KMS-11 (cell line): ENCODE measurements at regions not wholly inside any gene's neighbourhood (a gene's known extent, or its start where the extent isn't known, plus 50 kb on each side); places are given as distances from the start of the nearest gene placed in this dataset.

Source experiments
- H2AFZ ChIP-seq: fragments of 200-600 bp; sonication (generic); 2 replicates; pipeline ENCODE4 v1.6.1; 2016; ENCODE audit warnings: antibody characterized with exemption, mixed run types, low read depth
- H3K27ac ChIP-seq: fragments of 200-600 bp; sonication (generic); 2 replicates; pipeline ENCODE4 v1.6.1; 2016; ENCODE audit warnings: mild to moderate bottlenecking, mixed run types
- H3K27me3 ChIP-seq: fragments of 200-600 bp; sonication (generic); 2 replicates; pipeline ENCODE4 v1.6.1; 2017; ENCODE audit warnings: mild to moderate bottlenecking, low read depth, mixed run types, moderate library complexity; ENCODE audit not compliant: insufficient read depth
- H3K36me3 ChIP-seq: fragments of 200-600 bp; sonication (generic); 2 replicates; pipeline ENCODE4 v1.6.1; 2017; ENCODE audit warnings: mild to moderate bottlenecking, mixed run types; ENCODE audit not compliant: insufficient read depth
- H3K4me1 ChIP-seq: fragments of 200-600 bp; sonication (generic); 2 replicates; pipeline ENCODE4 v1.6.1; 2016; ENCODE audit warnings: mild to moderate bottlenecking, low read depth, mixed run types; ENCODE audit not compliant: poor library complexity, severe bottlenecking
- H3K4me2 ChIP-seq: fragments of 200-600 bp; sonication (generic); 2 replicates; pipeline ENCODE4 v1.7.0; 2016; ENCODE audit warnings: mild to moderate bottlenecking, mixed run types
- H3K4me3 ChIP-seq: fragments of 200-600 bp; sonication (generic); IDR thresholded peaks from 2 replicates; pipeline ENCODE4 v1.6.1; 2017; ENCODE audit warnings: low read depth, low read length, mixed read lengths; ENCODE audit not compliant: insufficient read depth
- H3K79me2 ChIP-seq: fragments of 200-600 bp; sonication (generic); 2 replicates; pipeline ENCODE4 v1.6.1; 2016; ENCODE audit warnings: low read depth, mixed run types; ENCODE audit not compliant: insufficient read depth
- H3K9ac ChIP-seq: fragments of 200-600 bp; sonication (generic); 2 replicates; pipeline ENCODE4 v1.6.1; 2016; ENCODE audit warnings: mild to moderate bottlenecking, mixed run types
- H4K20me1 ChIP-seq: fragments of 200-600 bp; sonication (generic); 2 replicates; pipeline ENCODE4 v1.6.1; 2016; ENCODE audit warnings: mild to moderate bottlenecking, mixed run types; ENCODE audit not compliant: insufficient read depth
- TF ChIP-seq, protein P1 (sequence below): fragments of 200-600 bp; sonication (generic); conservative IDR thresholded peaks from 2 replicates; pipeline ENCODE4 v1.6.1; 2017; ENCODE audit warnings: low read depth, mild to moderate bottlenecking, antibody characterized with exemption, low read length, moderate library complexity, mixed read lengths

DNA sequence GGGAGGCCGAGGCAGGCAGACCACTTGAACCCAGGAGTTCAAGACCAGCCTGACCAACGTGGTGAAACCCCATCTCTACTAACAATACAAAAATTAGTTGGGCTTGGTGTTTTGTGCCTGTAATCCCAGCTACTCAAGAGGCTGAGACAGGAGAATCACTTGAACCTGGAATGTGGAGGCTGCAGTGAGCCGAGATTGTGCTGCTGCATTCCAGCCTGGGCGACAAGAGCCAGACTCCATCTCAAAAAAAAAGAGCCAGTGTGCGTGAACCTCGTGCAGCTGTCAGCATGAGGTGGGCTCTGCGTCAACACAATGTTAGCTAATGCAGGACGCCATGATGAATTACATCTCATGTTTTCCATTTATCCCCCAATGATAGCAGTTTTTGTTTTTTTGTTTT is 110.7 kb upstream of the SLC45A1 start:
- H3K4me3 ChIP-seq, result no peak overlapping the region
- H3K27ac ChIP-seq, result no peak overlapping the region

DNA sequence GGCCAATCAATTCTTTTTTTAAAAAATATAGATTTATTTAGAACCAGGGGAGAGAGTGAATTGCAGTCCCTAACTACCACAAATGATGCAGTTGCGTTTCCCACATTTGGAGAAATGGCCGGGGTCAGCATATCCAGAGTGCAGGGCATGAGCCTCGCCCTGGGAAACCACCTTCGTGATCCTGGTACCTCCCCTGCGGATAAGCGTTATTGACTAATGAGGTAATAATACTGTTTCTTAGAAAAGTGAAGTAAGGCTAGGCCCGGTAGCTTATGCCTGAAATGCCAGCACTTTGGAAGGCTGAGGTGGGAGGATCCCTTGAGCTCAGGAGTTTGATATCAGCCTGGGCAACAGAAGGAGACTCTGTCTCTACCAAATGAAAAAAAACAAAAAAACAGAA is 111.5 kb upstream of the SLC45A1 start:
- no peaks in the 10 kb centered on the region for H3K4me1 ChIP-seq
- no peaks in the 10 kb centered on the region for H3K79me2 ChIP-seq
- TF ChIP-seq, protein P1, sequence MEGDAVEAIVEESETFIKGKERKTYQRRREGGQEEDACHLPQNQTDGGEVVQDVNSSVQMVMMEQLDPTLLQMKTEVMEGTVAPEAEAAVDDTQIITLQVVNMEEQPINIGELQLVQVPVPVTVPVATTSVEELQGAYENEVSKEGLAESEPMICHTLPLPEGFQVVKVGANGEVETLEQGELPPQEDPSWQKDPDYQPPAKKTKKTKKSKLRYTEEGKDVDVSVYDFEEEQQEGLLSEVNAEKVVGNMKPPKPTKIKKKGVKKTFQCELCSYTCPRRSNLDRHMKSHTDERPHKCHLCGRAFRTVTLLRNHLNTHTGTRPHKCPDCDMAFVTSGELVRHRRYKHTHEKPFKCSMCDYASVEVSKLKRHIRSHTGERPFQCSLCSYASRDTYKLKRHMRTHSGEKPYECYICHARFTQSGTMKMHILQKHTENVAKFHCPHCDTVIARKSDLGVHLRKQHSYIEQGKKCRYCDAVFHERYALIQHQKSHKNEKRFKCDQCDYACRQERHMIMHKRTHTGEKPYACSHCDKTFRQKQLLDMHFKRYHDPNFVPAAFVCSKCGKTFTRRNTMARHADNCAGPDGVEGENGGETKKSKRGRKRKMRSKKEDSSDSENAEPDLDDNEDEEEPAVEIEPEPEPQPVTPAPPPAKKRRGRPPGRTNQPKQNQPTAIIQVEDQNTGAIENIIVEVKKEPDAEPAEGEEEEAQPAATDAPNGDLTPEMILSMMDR, result no peak
- H3K27ac ChIP-seq, result no peak overlapping the region
- no peaks in the 10 kb centered on the region for H3K36me3 ChIP-seq
- no peak overlapping the region for H3K9ac ChIP-seq
- H3K27me3 ChIP-seq, result peaks cover 10% of the 10 kb centered on the region
- no peak overlapping the region for H2AFZ ChIP-seq
- no peaks in the 10 kb centered on the region for H4K20me1 ChIP-seq
- H3K4me2 ChIP-seq, result no peak overlapping the region
- no peak overlapping the region for H3K4me3 ChIP-seq

More for the DNA sequence above, 110.7 kb upstream of the SLC45A1 start:
- Histone ChIP-seq H3K4me1 (no peaks in the 10 kb centered on the region), H3K36me3 (no peaks in the 10 kb centered on the region), H2AFZ (no peak overlapping the region), H3K4me2 (no peak overlapping the region), H3K79me2 (no peaks in the 10 kb centered on the region), H4K20me1 (no peaks in the 10 kb centered on the region), H3K27me3 (peaks cover 10% of the 10 kb centered on the region), H3K9ac (no peak overlapping the region)
- TF ChIP-seq, protein P1, result no peak

DNA sequence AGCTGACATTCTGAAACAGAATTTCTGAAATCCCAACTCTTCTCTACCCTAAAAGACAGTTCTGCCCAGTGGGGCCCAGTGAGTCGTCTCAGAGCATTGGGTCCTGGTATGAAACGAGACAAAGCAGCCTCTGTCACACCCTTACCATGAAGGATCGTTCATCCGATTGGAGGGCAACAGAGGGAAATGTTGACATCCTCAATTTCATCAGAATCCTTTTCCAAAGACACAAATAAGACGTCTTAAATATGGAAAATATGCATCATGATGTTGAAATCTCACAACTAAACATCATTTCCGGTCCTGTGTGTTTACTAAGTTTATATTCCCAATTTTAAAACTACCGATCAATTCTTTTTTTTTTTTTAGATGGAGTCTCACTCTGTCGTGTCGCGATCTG is 112.1 kb upstream of the SLC45A1 start:
- Histone ChIP-seq H3K4me3 (no peak overlapping the region), H3K9ac (no peak overlapping the region), H3K36me3 (no peaks in the 10 kb centered on the region), H3K27me3 (peaks cover 10% of the 10 kb centered on the region), H3K27ac (no peak overlapping the region), H3K79me2 (no peaks in the 10 kb centered on the region), H3K4me2 (no peak overlapping the region), H3K4me1 (no peaks in the 10 kb centered on the region), H2AFZ (no peak overlapping the region), H4K20me1 (no peaks in the 10 kb centered on the region)
- TF ChIP-seq, protein P1, result no peak

DNA sequence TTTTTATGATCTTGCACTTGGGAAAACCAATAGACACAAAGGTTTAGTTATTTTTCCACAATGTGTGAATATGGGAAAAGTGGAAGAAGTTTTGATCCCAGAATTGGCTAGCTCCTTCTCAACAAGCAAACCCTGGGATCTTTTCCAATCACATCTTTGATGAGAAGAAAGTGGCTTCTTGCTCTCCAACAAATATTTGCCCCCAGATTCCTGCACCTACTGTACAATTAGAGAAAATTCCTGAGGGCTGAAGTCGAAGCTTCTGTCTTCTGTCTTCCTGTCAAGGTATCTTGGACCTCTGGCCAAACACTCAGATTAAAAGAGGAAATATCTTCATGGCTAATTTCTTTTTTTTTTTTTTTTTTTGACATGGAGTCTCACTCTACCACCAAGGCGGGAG is 113.1 kb upstream of the SLC45A1 start:
- TF ChIP-seq, protein P1, result no peak
- H3K36me3 ChIP-seq, result no peaks in the 10 kb centered on the region
- H3K79me2 ChIP-seq, result no peaks in the 10 kb centered on the region
- H3K4me2 ChIP-seq, result no peak overlapping the region
- H2AFZ ChIP-seq, result no peak overlapping the region
- H3K4me3 ChIP-seq, result no peak overlapping the region
- H4K20me1 ChIP-seq, result no peaks in the 10 kb centered on the region
- H3K9ac ChIP-seq, result no peak overlapping the region
- no peaks in the 10 kb centered on the region for H3K4me1 ChIP-seq
- no peak overlapping the region for H3K27ac ChIP-seq
- H3K27me3 ChIP-seq, result peaks cover 4% of the 10 kb centered on the region; the same call in 1 of the 2 replicates
